ENCODE measurements at regions not wholly inside any gene's neighbourhood (a gene's known extent, or its start where the extent isn't known, plus 50 kb on each side); places are given as distances from the start of the nearest gene placed in this dataset.

- DNase-seq (ENCODE audit: low read depth, low spot score), result no peak
Measured at GRCh38 chr13:39967199-39967959, 311.9 kb downstream of the COG6 start.

DNA sequence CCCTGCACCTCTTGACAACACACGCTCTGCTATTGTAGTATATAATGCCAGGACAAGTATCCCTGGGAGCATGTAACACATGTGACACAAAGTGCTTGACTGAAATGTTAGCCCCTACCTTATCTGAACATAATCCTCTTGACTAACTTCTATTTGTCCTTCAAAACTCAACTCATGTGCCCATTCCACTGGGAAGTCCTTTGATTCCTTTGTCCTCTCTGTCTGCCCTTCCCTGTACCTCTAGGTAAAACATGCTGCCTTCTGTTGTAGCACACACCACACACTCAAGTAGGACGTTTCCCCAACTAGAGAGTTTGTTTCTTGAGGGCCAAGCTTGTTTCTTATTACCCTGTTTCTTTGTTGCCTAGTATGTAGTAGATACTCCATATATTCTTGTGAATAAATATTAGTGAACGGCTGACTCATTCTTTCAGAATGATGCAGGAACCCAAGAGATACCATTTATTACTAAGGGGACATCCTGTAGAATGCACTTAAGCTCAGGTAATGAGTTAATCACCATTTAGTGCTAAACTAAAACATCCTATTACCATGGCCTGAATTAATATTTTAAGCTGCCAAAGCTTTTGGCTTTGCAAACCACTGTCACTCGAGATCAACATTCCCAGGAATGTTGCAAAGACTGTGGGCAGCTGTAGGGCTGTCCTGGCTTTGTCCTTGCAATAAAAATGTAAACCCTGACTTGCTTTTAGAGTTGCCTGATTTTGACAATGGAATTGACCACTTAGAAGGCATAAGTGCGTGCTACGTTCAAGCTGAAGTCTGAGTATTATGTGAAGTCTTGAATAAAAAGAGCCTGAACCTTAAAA lies 313.4 kb downstream of the COG6 start:
- no peak for DNase-seq (ENCODE audit: low read depth, low spot score)

DNA sequence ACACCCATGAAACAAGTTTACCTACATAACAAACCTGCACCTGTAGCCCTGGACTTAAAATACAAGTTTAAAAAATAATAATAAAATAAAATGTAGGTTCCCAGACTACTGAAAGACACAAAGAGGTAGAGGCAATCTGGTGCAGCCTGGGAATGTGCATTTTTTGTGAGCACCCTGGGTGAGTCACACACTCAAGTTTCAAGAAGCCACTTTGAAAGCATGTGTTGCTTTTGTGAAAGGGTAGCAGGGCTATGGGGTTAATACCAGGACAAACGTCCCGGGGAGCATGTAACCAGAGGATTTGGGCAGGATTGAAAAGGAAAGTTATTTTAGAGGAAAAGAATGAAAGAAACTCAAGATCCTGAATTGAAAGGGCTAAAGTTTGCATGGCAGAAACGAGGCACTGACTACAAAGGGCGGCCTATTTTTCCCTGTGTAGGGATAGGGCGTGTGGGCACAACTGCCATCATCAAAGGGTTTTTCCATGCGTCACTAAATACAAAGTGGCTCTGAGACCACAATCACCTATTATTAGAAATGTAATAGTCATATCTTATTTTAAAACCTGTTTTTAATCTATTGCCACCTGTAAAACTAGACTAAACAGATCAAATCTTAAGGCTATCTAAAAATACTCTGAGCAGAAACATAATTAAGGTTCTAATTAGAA lies 314.9 kb downstream of the COG6 start:
- no peak for DNase-seq (ENCODE audit: low read depth, low spot score)

- DNase-seq (ENCODE audit: low read depth, low spot score), result no peak
Measured at GRCh38 chr13:39971526-39971925, 316.1 kb downstream of the COG6 start.

- no peak for DNase-seq (ENCODE audit: low read depth, low spot score)
Measured at GRCh38 chr13:39976481-39976880, 321.0 kb downstream of the COG6 start.

DNA sequence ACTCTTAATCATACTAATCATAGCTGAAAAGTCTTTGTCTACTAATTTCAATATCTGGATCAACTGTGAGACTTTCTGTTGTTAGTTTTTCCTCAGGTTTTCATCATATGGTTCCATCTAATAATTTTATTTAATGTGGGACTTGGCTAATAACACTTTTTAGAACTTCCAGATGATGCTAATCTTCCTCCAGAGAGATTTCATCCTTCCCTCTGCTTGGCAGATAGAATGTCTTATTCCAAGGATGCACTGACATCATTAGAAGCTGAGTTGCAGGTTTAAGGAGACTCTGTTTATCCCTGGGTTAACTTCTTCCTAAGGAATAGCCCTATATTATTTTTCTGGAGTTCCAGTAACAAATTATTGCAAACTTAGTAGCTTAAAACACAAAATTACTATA lies 325.6 kb downstream of the COG6 start:
- DNase-seq (ENCODE audit: low read depth, low spot score), result no peak

DNA sequence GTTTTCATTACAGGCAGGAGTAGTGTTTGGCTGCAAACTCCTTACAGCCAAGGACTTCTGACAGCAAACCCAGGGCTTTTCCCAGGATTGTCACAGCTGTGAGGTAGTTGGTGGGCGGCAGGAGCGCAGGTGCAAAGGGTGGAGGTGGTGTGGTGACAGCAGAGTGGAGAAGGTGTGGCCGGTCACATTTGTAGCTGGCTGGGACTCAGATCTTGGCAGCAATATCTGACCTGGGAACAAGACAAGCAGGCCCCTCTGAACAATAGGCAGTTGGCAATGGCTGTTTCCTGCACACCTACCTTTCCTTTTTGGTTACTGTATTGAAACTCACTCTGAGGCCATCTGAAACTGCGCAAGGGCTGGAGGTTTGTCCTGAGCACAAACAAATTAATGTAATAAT lies 327.3 kb downstream of the COG6 start:
- DNase-seq (ENCODE audit: low read depth, low spot score), result no peak

GRCh38 chr13:39985071-39985470 lies 329.6 kb downstream of the COG6 start:
- no peak for DNase-seq (ENCODE audit: low read depth, low spot score)

DNA sequence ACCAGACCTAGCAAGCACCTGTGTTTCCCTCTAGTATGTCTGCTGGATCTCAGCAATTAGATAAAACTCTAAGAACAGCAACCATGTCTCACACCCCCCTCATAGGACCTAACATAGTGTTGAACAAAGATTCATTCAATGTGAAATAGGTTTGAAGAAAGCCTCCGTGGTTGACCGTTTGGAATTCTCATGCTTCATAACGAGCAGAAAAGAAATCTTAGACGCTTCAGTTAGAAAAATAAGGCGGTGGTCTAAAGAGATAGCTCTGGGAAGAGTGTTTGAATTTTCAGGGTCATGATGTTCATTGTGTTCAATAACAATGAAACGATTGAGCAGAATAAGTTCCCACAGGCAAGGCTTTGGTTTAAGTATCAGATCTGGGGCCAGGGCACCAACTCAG lies 332.9 kb downstream of the COG6 start:
- DNase-seq (ENCODE audit: low read depth, low spot score), result no peak

DNA sequence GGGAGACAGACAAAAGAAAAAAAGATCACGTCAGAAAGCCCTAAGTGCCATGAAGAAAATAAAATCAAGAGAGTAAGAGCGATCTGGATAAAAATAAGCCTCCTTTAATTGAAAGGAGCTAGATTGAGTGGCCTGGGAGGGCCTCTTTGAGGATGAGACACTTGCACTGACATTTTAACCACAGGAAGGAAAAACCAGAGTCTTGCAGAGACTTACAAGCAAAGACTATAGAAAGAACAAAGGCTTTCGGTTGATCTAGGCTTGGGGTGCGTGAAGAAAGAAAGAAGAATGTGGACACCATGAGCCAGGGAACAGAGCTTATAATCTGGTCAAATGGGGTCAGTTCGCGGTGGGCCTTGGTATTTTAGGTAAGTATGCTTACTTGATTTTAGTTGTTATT lies 342.7 kb downstream of the COG6 start:
- DNase-seq (ENCODE audit: low read depth, low spot score), result no peak

- no peak for DNase-seq (ENCODE audit: low read depth, low spot score)
Measured at GRCh38 chr13:40002016-40002415, 346.6 kb downstream of the COG6 start.

DNA sequence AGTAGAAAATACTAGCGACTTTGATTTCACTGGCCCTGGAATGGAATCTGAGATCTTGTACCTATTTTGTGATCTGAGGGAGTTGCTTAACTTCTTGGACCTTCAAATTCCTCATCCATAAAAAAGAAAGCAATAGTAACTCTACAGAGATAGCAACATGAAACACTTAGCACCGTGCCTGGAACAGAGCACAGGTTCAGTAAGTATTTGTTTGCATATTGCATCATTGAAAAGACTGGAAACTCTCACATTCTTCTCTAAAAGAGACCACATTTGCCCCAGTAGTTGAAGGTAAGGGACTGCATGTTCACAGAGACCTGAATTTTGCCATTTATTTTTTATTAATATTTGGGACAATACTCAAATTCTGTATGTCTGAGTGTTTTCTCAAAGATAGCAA lies 358.1 kb downstream of the COG6 start:
- no peak for DNase-seq (ENCODE audit: low read depth, low spot score)

GRCh38 chr13:40016953-40017660 lies 361.6 kb downstream of the COG6 start:
- no peak for DNase-seq (ENCODE audit: low read depth, low spot score)

- DNase-seq (ENCODE audit: low read depth, low spot score), result no peak
Measured at GRCh38 chr13:40017662-40018262, 362.3 kb downstream of the COG6 start.

DNA sequence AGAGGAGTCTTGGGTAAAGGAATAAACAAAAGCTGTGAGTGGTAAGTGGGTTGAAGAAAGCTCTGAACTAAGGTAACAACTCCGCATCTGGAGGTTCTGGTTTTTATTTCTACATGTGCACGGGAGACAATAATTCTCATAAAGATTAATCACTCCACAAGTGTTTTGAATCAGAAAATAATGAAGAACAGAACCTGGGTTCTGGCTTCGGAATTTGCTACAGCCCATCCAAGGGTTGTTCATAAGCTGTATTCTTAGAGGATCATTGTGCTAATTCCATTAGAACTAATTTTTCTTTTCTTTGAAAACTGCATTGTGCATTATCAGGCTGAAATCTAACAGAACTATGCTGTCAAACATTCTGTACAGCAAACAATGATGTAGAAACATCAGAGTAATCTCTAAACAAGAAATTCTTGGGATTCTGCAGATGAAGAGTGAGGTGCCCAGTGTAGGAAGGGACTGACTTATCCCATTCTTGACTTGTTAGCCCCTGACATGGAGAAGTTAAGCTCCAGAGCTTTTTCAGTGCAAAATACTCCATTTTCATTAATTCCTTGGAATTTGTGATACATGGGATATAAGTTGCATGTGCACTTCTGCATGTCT lies 368.2 kb downstream of the COG6 start:
- no peak for DNase-seq (ENCODE audit: low read depth, low spot score)

DNA sequence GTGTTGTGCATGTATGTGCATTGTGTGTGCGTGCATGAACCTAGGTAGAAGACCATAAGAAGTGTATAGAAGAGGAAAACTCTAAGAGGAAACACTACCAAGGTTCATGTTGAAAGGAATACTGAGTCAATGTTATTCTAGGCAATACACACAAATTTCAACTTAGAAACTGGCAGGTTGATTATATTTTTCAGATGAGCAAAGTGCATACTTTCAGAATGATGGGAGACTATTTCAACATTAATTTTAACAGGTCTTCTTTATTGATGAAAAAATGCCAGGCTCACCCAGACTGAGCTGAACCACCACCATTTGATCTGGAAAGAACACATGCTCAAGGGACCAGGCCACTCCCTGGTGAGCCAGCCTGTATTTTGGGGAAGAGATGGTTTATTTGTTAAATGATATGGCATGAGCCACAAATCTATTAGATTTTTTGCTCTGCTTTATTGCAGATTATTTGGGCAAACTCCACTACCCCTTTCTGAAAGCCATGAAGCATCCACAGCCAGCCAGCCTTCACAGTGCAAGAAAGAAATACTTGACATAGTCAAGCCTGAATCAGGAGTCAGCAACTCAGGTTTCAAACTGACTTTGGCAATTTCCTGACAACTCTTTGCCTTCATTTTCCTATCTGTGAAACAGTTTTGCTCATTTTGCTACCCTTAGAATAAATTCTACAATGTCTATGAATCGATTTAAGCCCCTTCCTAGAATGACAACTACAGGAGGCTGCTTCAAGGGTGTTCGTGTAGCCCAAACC lies 368.9 kb downstream of the COG6 start:
- no peak for DNase-seq (ENCODE audit: low read depth, low spot score)

GRCh38 chr13:40024967-40025714 lies 369.7 kb downstream of the COG6 start:
- no peak for DNase-seq (ENCODE audit: low read depth, low spot score)

- DNase-seq (ENCODE audit: low read depth, low spot score), result no peak
Measured at GRCh38 chr13:40026174-40026585, 370.7 kb downstream of the COG6 start.

- DNase-seq (ENCODE audit: low read depth, low spot score), result no peak
Measured at GRCh38 chr13:40026741-40027140, 371.3 kb downstream of the COG6 start.

- DNase-seq (ENCODE audit: low read depth, low spot score), result no peak
Measured at GRCh38 chr13:40028446-40028845, 373.0 kb downstream of the COG6 start.

Data from brain pericyte (primary cell).